GM12865 (cell line): ENCODE measurements at regions not wholly inside any gene's neighbourhood (a gene's known extent, or its start where the extent isn't known, plus 50 kb on each side); places are given as distances from the start of the nearest gene placed in this dataset.
A peak's percentile ranks its signal among the peaks of the same experiment; 100 is the strongest.

ENCODE experiments used
- DNase-seq: peaks from one replicate; pipeline ENCODE4 v3.0.0; 2010; ENCODE audit warnings: low read depth
- H3K4me3 ChIP-seq: 2 replicates; pipeline ENCODE4 v1.5.1; 2011; ENCODE audit warnings: mild to moderate bottlenecking, low read depth, low read length, control low read depth
- CTCF ChIP-seq: IDR thresholded peaks from 2 replicates; pipeline ENCODE4 v1.5.1; 2011; ENCODE audit warnings: low read length, control low read depth, low read depth, inconsistent platforms; ENCODE audit not compliant: insufficient read depth; ENCODE audit errors: missing control alignments

- no peak overlapping the region for H3K4me3 ChIP-seq
- DNase-seq, result no peak
- no peak for TF ChIP-seq CTCF
These were observed 427.1 kb downstream of the TNS3 start for GRCh38 chr7:47154791-47155190.

- no peak for DNase-seq
- no peak overlapping the region for H3K4me3 ChIP-seq
- TF ChIP-seq CTCF, result no peak
These were observed 428.3 kb downstream of the TNS3 start for GRCh38 chr7:47153576-47153975.

GRCh38 chr7:47153058-47153457, 428.9 kb downstream of the TNS3 start:
- no peak overlapping the region for H3K4me3 ChIP-seq
- TF ChIP-seq CTCF, result no peak
- DNase-seq, result no peak

GRCh38 chr7:47152307-47152706, 429.6 kb downstream of the TNS3 start:
- TF ChIP-seq CTCF, result no peak
- no peak overlapping the region for H3K4me3 ChIP-seq
- DNase-seq, result no peak

GRCh38 chr7:47150497-47151260, 431.2 kb downstream of the TNS3 start:
- DNase-seq, result no peak
- TF ChIP-seq CTCF, result no peak
- H3K4me3 ChIP-seq, result no peak overlapping the region

- TF ChIP-seq CTCF, result no peak
- no peak for DNase-seq
- H3K4me3 ChIP-seq, result no peak overlapping the region
These were observed 431.9 kb downstream of the TNS3 start for GRCh38 chr7:47149971-47150370.

GRCh38 chr7:47149208-47149839, 432.6 kb downstream of the TNS3 start:
- DNase-seq, result peak; percentile 16
- no peak for TF ChIP-seq CTCF
- no peak overlapping the region for H3K4me3 ChIP-seq
